ENCODE measurements at regions not wholly inside any gene's neighbourhood (a gene's known extent, or its start where the extent isn't known, plus 50 kb on each side); places are given as distances from the start of the nearest gene placed in this dataset.

- H3K4me3 Mint-ChIP-seq: no peak overlapping the region
- H3K9me3 Mint-ChIP-seq: peaks cover 0 to 28% (median 13%) of the 10 kb centered on the region in 7 donors
- H3K36me3 Mint-ChIP-seq: peaks cover 3% of the 10 kb centered on the region
- no peaks in the 10 kb centered on the region for H3K27me3 Mint-ChIP-seq
- H3K27ac Mint-ChIP-seq: no peak overlapping the region
- DNase-seq (no peak), ATAC-seq (ENCODE audit: low read depth in 2 of 2) (no peak)
- no peak overlapping the region for H3K27ac ChIP-seq (ENCODE audit: insufficient read depth, low read length, poor library complexity, severe bottlenecking)
- H3K4me1 ChIP-seq (ENCODE audit: control insufficient read depth, insufficient read depth, low read length, poor library complexity, severe bottlenecking): no peaks in the 10 kb centered on the region
- H3K27me3 ChIP-seq (ENCODE audit: control insufficient read depth, insufficient read depth, low read length): no peaks in the 10 kb centered on the region
- no peaks in the 10 kb centered on the region for H3K36me3 ChIP-seq (ENCODE audit: control insufficient read depth, insufficient read depth, low read length)
- no peaks in the 10 kb centered on the region for H3K4me1 Mint-ChIP-seq
- peaks cover 0 to 13% of the 10 kb centered on the region in 2 experiments for H3K9me3 ChIP-seq (ENCODE audit: control insufficient read depth in 2 of 2, low read length in 2 of 2)
- no peak overlapping the region for H3K4me3 ChIP-seq (ENCODE audit: low read depth, low read length)
Measured at GRCh38 chr7:45993621-45994020, 72.5 kb upstream of the IGFBP3 start.

- Histone ChIP-seq H3K36me3 (ENCODE audit: control insufficient read depth, insufficient read depth, low read length) (no peaks in the 10 kb centered on the region), H3K9me3 (ENCODE audit: control insufficient read depth in 2 of 2, low read length in 2 of 2) (peaks cover 0 to 13% of the 10 kb centered on the region in 2 experiments), H3K4me1 (ENCODE audit: control insufficient read depth, insufficient read depth, low read length, poor library complexity, severe bottlenecking) (no peaks in the 10 kb centered on the region), H3K27ac (ENCODE audit: insufficient read depth, low read length, poor library complexity, severe bottlenecking) (no peak overlapping the region), H3K4me3 (ENCODE audit: low read depth, low read length) (no peak overlapping the region), H3K27me3 (ENCODE audit: control insufficient read depth, insufficient read depth, low read length) (no peaks in the 10 kb centered on the region)
- Mint-ChIP-seq H3K4me3 (no peak overlapping the region), H3K4me1 (no peaks in the 10 kb centered on the region), H3K36me3 (peaks cover 3% of the 10 kb centered on the region), H3K27me3 (no peaks in the 10 kb centered on the region), H3K9me3 (peaks cover 0 to 23% (median 7%) of the 10 kb centered on the region in 7 donors), H3K27ac (no peak overlapping the region)
- DNase-seq (no peak), ATAC-seq (ENCODE audit: low read depth in 2 of 2) (no peak)
Measured at GRCh38 chr7:45992826-45993225, 71.8 kb upstream of the IGFBP3 start.

GRCh38 chr7:45990276-45990675, 69.2 kb upstream of the IGFBP3 start:
- no peak overlapping the region for H3K4me3 Mint-ChIP-seq
- H3K27ac Mint-ChIP-seq: no peak overlapping the region
- Histone ChIP-seq H3K36me3 (ENCODE audit: control insufficient read depth, insufficient read depth, low read length) (no peaks in the 10 kb centered on the region), H3K9me3 (ENCODE audit: control insufficient read depth in 2 of 2, low read length in 2 of 2) (peaks cover 0 to 3% of the 10 kb centered on the region in 2 experiments), H3K27me3 (ENCODE audit: control insufficient read depth, insufficient read depth, low read length) (no peaks in the 10 kb centered on the region), H3K4me3 (ENCODE audit: low read depth, low read length) (no peak overlapping the region), H3K4me1 (ENCODE audit: control insufficient read depth, insufficient read depth, low read length, poor library complexity, severe bottlenecking) (no peaks in the 10 kb centered on the region), H3K27ac (ENCODE audit: insufficient read depth, low read length, poor library complexity, severe bottlenecking) (no peak overlapping the region)
- peaks cover 3% of the 10 kb centered on the region for H3K36me3 Mint-ChIP-seq
- H3K4me1 Mint-ChIP-seq: no peaks in the 10 kb centered on the region
- no peaks in the 10 kb centered on the region for H3K27me3 Mint-ChIP-seq
- ATAC-seq (ENCODE audit: low read depth in 2 of 2): no peak
- DNase-seq: no peak
- peaks cover 0 to 7% (median 4%) of the 10 kb centered on the region in 7 donors for H3K9me3 Mint-ChIP-seq

- Histone ChIP-seq H3K27me3 (ENCODE audit: control insufficient read depth, insufficient read depth, low read length) (no peaks in the 10 kb centered on the region), H3K27ac (ENCODE audit: insufficient read depth, low read length, poor library complexity, severe bottlenecking) (no peak overlapping the region), H3K9me3 (ENCODE audit: control insufficient read depth in 2 of 2, low read length in 2 of 2) (no peaks in the 10 kb centered on the region), H3K4me3 (ENCODE audit: low read depth, low read length) (no peak overlapping the region), H3K36me3 (ENCODE audit: control insufficient read depth, insufficient read depth, low read length) (no peaks in the 10 kb centered on the region), H3K4me1 (ENCODE audit: control insufficient read depth, insufficient read depth, low read length, poor library complexity, severe bottlenecking) (no peaks in the 10 kb centered on the region)
- no peaks in the 10 kb centered on the region for H3K4me1 Mint-ChIP-seq
- ATAC-seq (ENCODE audit: low read depth in 2 of 2): no peak
- no peaks in the 10 kb centered on the region for H3K27me3 Mint-ChIP-seq
- H3K9me3 Mint-ChIP-seq: peaks cover 0 to 4% (median 2%) of the 10 kb centered on the region in 7 donors
- DNase-seq: no peak
- H3K4me3 Mint-ChIP-seq: no peak overlapping the region
- H3K27ac Mint-ChIP-seq: no peak overlapping the region
- H3K36me3 Mint-ChIP-seq: peaks cover 1% of the 10 kb centered on the region
Measured at GRCh38 chr7:45988405-45989057, 67.5 kb upstream of the IGFBP3 start.

- Mint-ChIP-seq H3K4me3 (no peak overlapping the region), H3K4me1 (no peaks in the 10 kb centered on the region)
Measured at GRCh38 chr7:45987521-45988290, 66.6 kb upstream of the IGFBP3 start.

GRCh38 chr7:45986355-45987298, 65.6 kb upstream of the IGFBP3 start:
- H3K9me3 ChIP-seq (ENCODE audit: control insufficient read depth in 2 of 2, low read length in 2 of 2): no peaks in the 10 kb centered on the region
- H3K4me1 Mint-ChIP-seq: no peaks in the 10 kb centered on the region
- H3K27ac ChIP-seq (ENCODE audit: insufficient read depth, low read length, poor library complexity, severe bottlenecking): no peak overlapping the region
- H3K36me3 Mint-ChIP-seq: no peaks in the 10 kb centered on the region
- no peak overlapping the region for H3K4me3 ChIP-seq (ENCODE audit: low read depth, low read length)
- peaks cover 0 to 4% (median 0%) of the 10 kb centered on the region in 7 donors for H3K9me3 Mint-ChIP-seq
- DNase-seq (no peak), ATAC-seq (ENCODE audit: low read depth in 2 of 2) (no peak)
- H3K27me3 ChIP-seq (ENCODE audit: control insufficient read depth, insufficient read depth, low read length): no peaks in the 10 kb centered on the region
- H3K4me3 Mint-ChIP-seq: no peak overlapping the region
- H3K4me1 ChIP-seq (ENCODE audit: control insufficient read depth, insufficient read depth, low read length, poor library complexity, severe bottlenecking): no peaks in the 10 kb centered on the region
- H3K36me3 ChIP-seq (ENCODE audit: control insufficient read depth, insufficient read depth, low read length): no peaks in the 10 kb centered on the region
- H3K27me3 Mint-ChIP-seq: no peaks in the 10 kb centered on the region
- H3K27ac Mint-ChIP-seq: no peak overlapping the region

More at GRCh38 chr7:45987521-45988290, 66.6 kb upstream of the IGFBP3 start:
- Mint-ChIP-seq H3K36me3 (no peaks in the 10 kb centered on the region), H3K27ac (no peak overlapping the region), H3K9me3 (peaks cover 0 to 4% (median 0%) of the 10 kb centered on the region in 7 donors), H3K27me3 (no peaks in the 10 kb centered on the region)
- Histone ChIP-seq H3K4me1 (ENCODE audit: control insufficient read depth, insufficient read depth, low read length, poor library complexity, severe bottlenecking) (no peaks in the 10 kb centered on the region), H3K36me3 (ENCODE audit: control insufficient read depth, insufficient read depth, low read length) (no peaks in the 10 kb centered on the region), H3K27me3 (ENCODE audit: control insufficient read depth, insufficient read depth, low read length) (no peaks in the 10 kb centered on the region), H3K27ac (ENCODE audit: insufficient read depth, low read length, poor library complexity, severe bottlenecking) (no peak overlapping the region), H3K9me3 (ENCODE audit: control insufficient read depth in 2 of 2, low read length in 2 of 2) (no peaks in the 10 kb centered on the region), H3K4me3 (ENCODE audit: low read depth, low read length) (no peak overlapping the region)
- no peak for ATAC-seq (ENCODE audit: low read depth in 2 of 2)
- DNase-seq: no peak

- Mint-ChIP-seq H3K36me3 (no peaks in the 10 kb centered on the region), H3K4me1 (no peaks in the 10 kb centered on the region), H3K27me3 (no peaks in the 10 kb centered on the region), H3K4me3 (no peak overlapping the region), H3K9me3 (peaks cover 0 to 2% (median 0%) of the 10 kb centered on the region in 7 donors), H3K27ac (no peak overlapping the region)
- Histone ChIP-seq H3K4me1 (ENCODE audit: control insufficient read depth, insufficient read depth, low read length, poor library complexity, severe bottlenecking) (no peaks in the 10 kb centered on the region), H3K9me3 (ENCODE audit: control insufficient read depth in 2 of 2, low read length in 2 of 2) (no peaks in the 10 kb centered on the region), H3K4me3 (ENCODE audit: low read depth, low read length) (no peak overlapping the region), H3K27ac (ENCODE audit: insufficient read depth, low read length, poor library complexity, severe bottlenecking) (no peak overlapping the region), H3K36me3 (ENCODE audit: control insufficient read depth, insufficient read depth, low read length) (no peaks in the 10 kb centered on the region), H3K27me3 (ENCODE audit: control insufficient read depth, insufficient read depth, low read length) (no peaks in the 10 kb centered on the region)
- DNase-seq (no peak), ATAC-seq (ENCODE audit: low read depth in 2 of 2) (no peak)
Measured at GRCh38 chr7:45985902-45986301, 64.8 kb upstream of the IGFBP3 start.
